Activated CD4-positive, alpha-beta T cell treated with anti-CD3 and anti-CD28 coated beads for 36 hours (primary cell): ENCODE measurements at regions not wholly inside any gene's neighbourhood (a gene's known extent, or its start where the extent isn't known, plus 50 kb on each side); places are given as distances from the start of the nearest gene placed in this dataset.
"Not testable (repeated sequence)": the region's sequence is repeated elsewhere in the genome, so short reads cannot be mapped to it uniquely, and the experiment has no call there.

Experiments used
- ATAC-seq: fragments of 200-7000 bp; cut with Tn5 transposase; one replicate; pipeline ENCODE4 v1.10.0; 2021; ENCODE audit warnings: mild to moderate bottlenecking, moderate library complexity
- CTCF ChIA-PET: fragments of 350-600 bp; sonication (Branson Sonifier 250); formaldehyde crosslinking; loops from one replicate; lab custom pipeline; 2021; ENCODE audit warnings: antibody characterized with exemption; lab: Charles Lee
- POLR2A ChIA-PET: fragments of 350-600 bp; sonication (Branson Sonifier 250); formaldehyde crosslinking; loops from one replicate; lab custom pipeline; 2021; ENCODE audit warnings: antibody characterized with exemption, inconsistent platforms; lab: Charles Lee
- DNase-seq: peaks from one replicate; pipeline ENCODE4 v3.0.0-alpha.2; 2020
- H3K27ac Mint-ChIP-seq: one replicate; pipeline ENCODE4 v1.8.0; 2021; ENCODE audit warnings: mixed read lengths
- H3K27me3 Mint-ChIP-seq: one replicate; pipeline ENCODE4 v1.8.0; 2021; ENCODE audit warnings: mixed read lengths
- H3K36me3 Mint-ChIP-seq: one replicate; pipeline ENCODE4 v1.8.0; 2021; ENCODE audit warnings: low read depth, mixed read lengths
- H3K4me1 Mint-ChIP-seq: one replicate; pipeline ENCODE4 v1.8.0; 2021; ENCODE audit warnings: mixed read lengths
- H3K4me3 Mint-ChIP-seq: one replicate; pipeline ENCODE4 v1.8.0; 2021; ENCODE audit warnings: mild to moderate bottlenecking, moderate library complexity, mixed read lengths
- H3K9me3 Mint-ChIP-seq: one replicate; pipeline ENCODE4 v1.8.0; 2021; ENCODE audit warnings: low read depth, mixed read lengths
- intact Hi-C, 2 experiments: fragments of 100-400 bp; cut with DNase I in 1 of 2; cut with micrococcal nuclease in 1 of 2; formaldehyde crosslinking; loops; one replicate each; pipeline versions ENCODE4 v1.14.2 to v1.15.1; 2022 to 2024; cut with DNase I, micrococcal nuclease

- intact Hi-C loops = no loop called here
- H3K9me3 Mint-ChIP-seq = peaks cover 5% of the 10 kb centered on the region
- H3K36me3 Mint-ChIP-seq = no peaks in the 10 kb centered on the region
- no peaks in the 10 kb centered on the region for H3K4me1 Mint-ChIP-seq
- ATAC-seq = no peak
- no peak overlapping the region for H3K4me3 Mint-ChIP-seq
- no peak for DNase-seq
- POLR2A ChIA-PET = no interaction called here
- no peaks in the 10 kb centered on the region for H3K27me3 Mint-ChIP-seq
- CTCF ChIA-PET = no interaction called here
- H3K27ac Mint-ChIP-seq = no peak overlapping the region
These were observed 1080.9 kb downstream of the FAT4 start for GRCh38 chr4:126395664-126396063.

GRCh38 chr4:126396121-126396520 is 1081.4 kb downstream of the FAT4 start:
- ChIA-PET CTCF (no interaction called here), POLR2A (no interaction called here)
- Mint-ChIP-seq H3K4me1 (no peaks in the 10 kb centered on the region), H3K27ac (no peak overlapping the region), H3K36me3 (no peaks in the 10 kb centered on the region), H3K4me3 (no peak overlapping the region), H3K27me3 (no peaks in the 10 kb centered on the region), H3K9me3 (peaks cover 5% of the 10 kb centered on the region)
- intact Hi-C loops = no loop called here
- no peak for DNase-seq
- ATAC-seq = no peak

- intact Hi-C loops = no loop called here
These were observed 1081.9 kb downstream of the FAT4 start for GRCh38 chr4:126396703-126397102.

GRCh38 chr4:126404549-126404948 is 1089.8 kb downstream of the FAT4 start:
- Mint-ChIP-seq H3K27me3 (no peaks in the 10 kb centered on the region), H3K36me3 (no peaks in the 10 kb centered on the region), H3K4me3 (no peak overlapping the region), H3K9me3 (peaks cover 6% of the 10 kb centered on the region), H3K27ac (no peak overlapping the region), H3K4me1 (no peaks in the 10 kb centered on the region)
- intact Hi-C loops = no loop called here
- ATAC-seq (no peak), DNase-seq (no peak)
- POLR2A ChIA-PET = no interaction called here
- CTCF ChIA-PET = no interaction called here

More at GRCh38 chr4:126396703-126397102, 1081.9 kb downstream of the FAT4 start:
- Mint-ChIP-seq H3K27me3 (no peaks in the 10 kb centered on the region), H3K27ac (no peak overlapping the region), H3K9me3 (peaks cover 5% of the 10 kb centered on the region), H3K4me3 (no peak overlapping the region), H3K4me1 (no peaks in the 10 kb centered on the region), H3K36me3 (no peaks in the 10 kb centered on the region)
- ChIA-PET CTCF (no interaction called here), POLR2A (no interaction called here)
- DNase-seq (no peak), ATAC-seq (no peak)

- H3K4me3 Mint-ChIP-seq = no peak overlapping the region
- no peaks in the 10 kb centered on the region for H3K27me3 Mint-ChIP-seq
- no peaks in the 10 kb centered on the region for H3K36me3 Mint-ChIP-seq
- POLR2A ChIA-PET = no interaction called here
- CTCF ChIA-PET = no interaction called here
- peaks cover 6% of the 10 kb centered on the region for H3K9me3 Mint-ChIP-seq
- ATAC-seq (no peak), DNase-seq (no peak)
- intact Hi-C loops = loop anchor here in 1 of 2 experiments (5.0 kb wide), 1 partner anchor 1093 kb away; the partner anchor contains the start of gene FAT4
- H3K4me1 Mint-ChIP-seq = no peaks in the 10 kb centered on the region
- H3K27ac Mint-ChIP-seq = no peak overlapping the region
These were observed 1090.7 kb downstream of the FAT4 start for GRCh38 chr4:126405369-126405982.

GRCh38 chr4:126409746-126410145 is 1095.0 kb downstream of the FAT4 start:
- H3K27me3 Mint-ChIP-seq = no peaks in the 10 kb centered on the region
- POLR2A ChIA-PET = no interaction called here
- no peak overlapping the region for H3K4me3 Mint-ChIP-seq
- H3K4me1 Mint-ChIP-seq = no peaks in the 10 kb centered on the region
- no peak for ATAC-seq
- intact Hi-C loops = loop anchor here in 1 of 2 experiments (5.0 kb wide), 1 partner anchor 1097 kb away; the partner anchor contains the start of gene FAT4
- no peak overlapping the region for H3K27ac Mint-ChIP-seq
- CTCF ChIA-PET = interaction anchor here (0.7 kb wide), 1 partner anchor 1126 kb away, joined by 3 read pairs; no protein-coding TSS in a partner anchor
- H3K9me3 Mint-ChIP-seq = peaks cover 10% of the 10 kb centered on the region
- DNase-seq = no peak
- no peaks in the 10 kb centered on the region for H3K36me3 Mint-ChIP-seq

GRCh38 chr4:126411047-126411446 is 1096.3 kb downstream of the FAT4 start:
- no peaks in the 10 kb centered on the region for H3K27me3 Mint-ChIP-seq
- no peaks in the 10 kb centered on the region for H3K36me3 Mint-ChIP-seq
- CTCF ChIA-PET = no interaction called here
- peaks cover 10% of the 10 kb centered on the region for H3K9me3 Mint-ChIP-seq
- H3K4me1 Mint-ChIP-seq = no peaks in the 10 kb centered on the region
- ATAC-seq (no peak), DNase-seq (no peak)
- POLR2A ChIA-PET = no interaction called here
- no peak overlapping the region for H3K4me3 Mint-ChIP-seq
- intact Hi-C loops = no loop called here
- no peak overlapping the region for H3K27ac Mint-ChIP-seq

GRCh38 chr4:126412310-126412709 is 1097.6 kb downstream of the FAT4 start:
- intact Hi-C loops, ATAC-seq, H3K27ac Mint-ChIP-seq, POLR2A ChIA-PET, DNase-seq, CTCF ChIA-PET, H3K4me3 Mint-ChIP-seq, H3K27me3 Mint-ChIP-seq, H3K9me3 Mint-ChIP-seq, H3K4me1 Mint-ChIP-seq, H3K36me3 Mint-ChIP-seq: not testable (repeated sequence)

- intact Hi-C loops = no loop called here
- H3K27me3 Mint-ChIP-seq = no peaks in the 10 kb centered on the region
- H3K27ac Mint-ChIP-seq = no peak overlapping the region
- POLR2A ChIA-PET = no interaction called here
- CTCF ChIA-PET = no interaction called here
- H3K9me3 Mint-ChIP-seq = peaks cover 14% of the 10 kb centered on the region
- DNase-seq (no peak), ATAC-seq (no peak)
- no peaks in the 10 kb centered on the region for H3K36me3 Mint-ChIP-seq
- no peaks in the 10 kb centered on the region for H3K4me1 Mint-ChIP-seq
- H3K4me3 Mint-ChIP-seq = no peak overlapping the region
These were observed 1100.0 kb downstream of the FAT4 start for GRCh38 chr4:126414741-126415140.

GRCh38 chr4:126419266-126419665 is 1104.5 kb downstream of the FAT4 start:
- no peaks in the 10 kb centered on the region for H3K27me3 Mint-ChIP-seq
- no peak for DNase-seq
- ChIA-PET CTCF (interaction anchor here (0.5 kb wide), 1 partner anchor 1326 kb away, joined by 3 read pairs; no protein-coding TSS in a partner anchor), POLR2A (no interaction called here)
- H3K4me1 Mint-ChIP-seq = no peaks in the 10 kb centered on the region
- H3K27ac Mint-ChIP-seq = no peak overlapping the region
- no peaks in the 10 kb centered on the region for H3K36me3 Mint-ChIP-seq
- H3K4me3 Mint-ChIP-seq = no peak overlapping the region
- intact Hi-C loops = no loop called here
- H3K9me3 Mint-ChIP-seq = peaks cover 21% of the 10 kb centered on the region
- ATAC-seq = no peak

GRCh38 chr4:126427853-126428252 is 1113.1 kb downstream of the FAT4 start:
- H3K27me3 Mint-ChIP-seq = no peaks in the 10 kb centered on the region
- H3K36me3 Mint-ChIP-seq = no peaks in the 10 kb centered on the region
- ATAC-seq (no peak), DNase-seq (no peak)
- no peaks in the 10 kb centered on the region for H3K4me1 Mint-ChIP-seq
- H3K9me3 Mint-ChIP-seq = peaks cover 10% of the 10 kb centered on the region
- H3K4me3 Mint-ChIP-seq = no peak overlapping the region
- POLR2A ChIA-PET = no interaction called here
- CTCF ChIA-PET = no interaction called here
- no peak overlapping the region for H3K27ac Mint-ChIP-seq
- intact Hi-C loops = no loop called here

GRCh38 chr4:126431049-126431448 is 1116.3 kb downstream of the FAT4 start:
- ChIA-PET CTCF (no interaction called here), POLR2A (no interaction called here)
- Mint-ChIP-seq H3K27ac (no peak overlapping the region), H3K27me3 (no peaks in the 10 kb centered on the region), H3K4me1 (no peaks in the 10 kb centered on the region), H3K36me3 (no peaks in the 10 kb centered on the region), H3K4me3 (no peak overlapping the region), H3K9me3 (peaks cover 10% of the 10 kb centered on the region)
- ATAC-seq = no peak
- intact Hi-C loops = no loop called here
- DNase-seq = no peak
